Nephron (organoid): ENCODE measurements at regions not wholly inside any gene's neighbourhood (a gene's known extent, or its start where the extent isn't known, plus 50 kb on each side); places are given as distances from the start of the nearest gene placed in this dataset.

ENCODE experiments used
- H3K27ac Mint-ChIP-seq, 3 experiments: 2 replicates each; pipeline ENCODE4 v1.8.0; 2020; ENCODE audit warnings: mixed read lengths in 3 of 3, mild to moderate bottlenecking in 2 of 3, moderate library complexity in 1 of 3
- H3K27me3 Mint-ChIP-seq: 2 replicates; pipeline ENCODE4 v1.8.0; 2021; ENCODE audit warnings: low read depth, mild to moderate bottlenecking, moderate library complexity, mixed read lengths
- H3K36me3 Mint-ChIP-seq: 2 replicates; pipeline ENCODE4 v1.8.0; 2020; ENCODE audit warnings: low read depth, mixed read lengths
- H3K4me1 Mint-ChIP-seq: 2 replicates; pipeline ENCODE4 v1.8.0; 2020; ENCODE audit warnings: mixed read lengths
- H3K4me3 Mint-ChIP-seq, 3 experiments: 2 replicates each; pipeline ENCODE4 v1.8.0; 2020; ENCODE audit warnings: mild to moderate bottlenecking in 3 of 3, mixed read lengths in 3 of 3, moderate library complexity in 2 of 3
- H3K9me3 Mint-ChIP-seq: 2 replicates; pipeline ENCODE4 v1.8.0; 2020; ENCODE audit warnings: mixed read lengths
- CTCF ChIP-seq, 3 experiments: fragments of 200-600 bp; sonication (generic); IDR thresholded peaks; one replicate each; pipeline ENCODE4 v1.5.0; 2021; ENCODE audit warnings: antibody characterized with exemption in 3 of 3; ENCODE audit not compliant: unreplicated experiment in 3 of 3

DNA sequence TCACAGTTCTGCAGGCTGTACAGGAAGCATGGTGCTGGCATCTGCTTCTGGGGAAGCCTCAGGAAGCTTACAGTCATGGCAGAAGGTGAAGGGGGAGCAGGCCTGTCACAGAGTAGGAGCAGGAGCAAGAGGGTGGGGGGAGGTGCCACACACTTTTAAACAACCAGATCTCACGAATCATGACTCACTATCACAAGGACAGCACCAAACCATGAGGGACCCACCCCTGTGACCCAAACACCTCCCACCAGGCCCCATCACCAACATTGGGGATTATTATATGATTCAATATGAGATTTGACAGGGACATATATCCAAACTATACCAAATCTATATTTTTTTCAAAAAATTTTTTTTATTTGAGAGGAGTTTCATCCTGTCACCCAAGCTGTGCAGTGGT is 51.0 kb upstream of the GLS start:
- Mint-ChIP-seq H3K36me3 (no peaks in the 10 kb centered on the region), H3K27ac (no peak overlapping the region), H3K27me3 (peaks cover 3% of the 10 kb centered on the region), H3K4me1 (peaks cover 5% of the 10 kb centered on the region), H3K9me3 (no peaks in the 10 kb centered on the region), H3K4me3 (no peak overlapping the region)
- no peak for TF ChIP-seq CTCF (IDR thresholded peaks at IDR 0.05; ENCODE audit: unreplicated experiment in 3 of 3)
